Mesenchymal stem cell (in vitro differentiated cells and primary cell): ENCODE measurements at regions not wholly inside any gene's neighbourhood (a gene's known extent, or its start where the extent isn't known, plus 50 kb on each side); places are given as distances from the start of the nearest gene placed in this dataset.

ENCODE experiments used
- DNase-seq: peaks from one replicate; pipeline ENCODE4 v3.0.0-alpha.2; 2013
- H2AFZ ChIP-seq: one replicate; pipeline ENCODE4 v1.6.1; 2013; ENCODE audit warnings: low read depth, mild to moderate bottlenecking, control low read depth, inconsistent platforms, low read length, moderate library complexity
- H2AK5ac ChIP-seq: 2 replicates; pipeline ENCODE4 v1.6.1; 2013; ENCODE audit warnings: low read length, moderate library complexity, mild to moderate bottlenecking, inconsistent platforms; ENCODE audit not compliant: severe bottlenecking
- H2BK120ac ChIP-seq: one replicate; pipeline ENCODE4 v1.6.1; 2013; ENCODE audit warnings: low read depth, mild to moderate bottlenecking, inconsistent platforms, low read length, moderate library complexity
- H2BK12ac ChIP-seq, 2 experiments: one replicate each; pipeline ENCODE4 v1.6.1; 2013; ENCODE audit warnings: inconsistent platforms in 2 of 2, low read length in 2 of 2, mild to moderate bottlenecking in 2 of 2, moderate library complexity in 2 of 2, control low read depth in 1 of 2
- H2BK15ac ChIP-seq: one replicate; pipeline ENCODE4 v1.6.1; 2013; ENCODE audit warnings: mild to moderate bottlenecking, low read depth, inconsistent platforms; ENCODE audit not compliant: poor library complexity, severe bottlenecking
- H2BK5ac ChIP-seq: 2 replicates; pipeline ENCODE4 v1.6.1; 2013; ENCODE audit warnings: low read depth, mild to moderate bottlenecking, low read length, control low read depth, inconsistent platforms; ENCODE audit not compliant: poor library complexity, severe bottlenecking
- H3K14ac ChIP-seq, 2 experiments: one replicate each; pipeline ENCODE4 v1.6.1; 2013; ENCODE audit warnings: inconsistent platforms in 2 of 2, low read length in 2 of 2, control low read depth in 1 of 2, mild to moderate bottlenecking in 1 of 2, moderate library complexity in 1 of 2
- H3K18ac ChIP-seq, 2 experiments: one replicate each; pipeline ENCODE4 v1.6.1; 2013; ENCODE audit warnings: inconsistent platforms in 2 of 2, low read length in 2 of 2, control low read depth in 1 of 2, low read depth in 1 of 2, mild to moderate bottlenecking in 1 of 2
- H3K23ac ChIP-seq, 2 experiments: one replicate each; pipeline ENCODE4 v1.6.1; 2013; ENCODE audit warnings: inconsistent platforms in 2 of 2, low read length in 2 of 2, mild to moderate bottlenecking in 2 of 2, moderate library complexity in 2 of 2, control low read depth in 1 of 2
- H3K27ac ChIP-seq: 2 replicates; pipeline ENCODE4 v1.5.1; 2013; ENCODE audit warnings: mild to moderate bottlenecking, moderate library complexity, low read length, control low read depth, inconsistent platforms; ENCODE audit not compliant: poor library complexity, severe bottlenecking
- H3K27me3 ChIP-seq, 2 experiments: 2 replicates each; pipeline versions ENCODE4 v1.6.1 to v1.7.0; 2013; ENCODE audit warnings: low read length in 2 of 2, mild to moderate bottlenecking in 2 of 2, moderate library complexity in 2 of 2, control low read depth in 1 of 2, inconsistent platforms in 1 of 2; ENCODE audit not compliant: control insufficient read depth in 1 of 2, insufficient read depth in 1 of 2
- H3K36me3 ChIP-seq, 2 experiments: 2 replicates each; pipeline versions ENCODE4 v1.6.1 to v1.7.0; 2013; ENCODE audit warnings: low read length in 2 of 2, control low read depth in 1 of 2, inconsistent platforms in 1 of 2, low read depth in 1 of 2, mild to moderate bottlenecking in 1 of 2; ENCODE audit not compliant: insufficient read depth in 2 of 2, control insufficient read depth in 1 of 2
- H3K4ac ChIP-seq, 2 experiments: one replicate each; pipeline ENCODE4 v1.6.1; 2013; ENCODE audit warnings: inconsistent platforms in 2 of 2, low read length in 2 of 2, mild to moderate bottlenecking in 2 of 2, moderate library complexity in 2 of 2, control low read depth in 1 of 2, low read depth in 1 of 2
- H3K4me1 ChIP-seq: 2 replicates; pipeline ENCODE4 v1.6.1; 2013; ENCODE audit warnings: low read depth, low read length, control low read depth; ENCODE audit not compliant: control insufficient read depth, insufficient read depth
- H3K4me2 ChIP-seq: 2 replicates; pipeline ENCODE4 v1.6.1; 2013; ENCODE audit warnings: low read length, mild to moderate bottlenecking, inconsistent platforms; ENCODE audit not compliant: poor library complexity, severe bottlenecking
- H3K4me3 ChIP-seq, 2 experiments: 2 replicates each; pipeline versions ENCODE4 v1.5.1 to v1.7.0; 2013; ENCODE audit warnings: low read length in 2 of 2, mild to moderate bottlenecking in 2 of 2, control low read depth in 1 of 2, low read depth in 1 of 2; ENCODE audit not compliant: insufficient read depth in 1 of 2
- H3K79me1 ChIP-seq: replicated peaks from 2 replicates; pipeline ENCODE4 v1.6.1; 2013; ENCODE audit warnings: mild to moderate bottlenecking, control low read depth, low read length, inconsistent platforms; ENCODE audit not compliant: poor library complexity, severe bottlenecking
- H3K9ac ChIP-seq: 2 replicates; pipeline ENCODE4 v1.7.0; 2013; ENCODE audit warnings: mild to moderate bottlenecking, low read length, moderate library complexity
- H3K9me3 ChIP-seq: 2 replicates; pipeline ENCODE4 v1.7.0; 2013; ENCODE audit warnings: mild to moderate bottlenecking, low read length; ENCODE audit not compliant: control insufficient read depth
- H4K8ac ChIP-seq: one replicate; pipeline ENCODE4 v1.6.1; 2013; ENCODE audit warnings: inconsistent platforms, mild to moderate bottlenecking, low read length, moderate library complexity
- H4K91ac ChIP-seq: one replicate; pipeline ENCODE4 v1.6.1; 2013; ENCODE audit warnings: mild to moderate bottlenecking, low read length, inconsistent platforms
- WGBS: methylation state at CpG from one replicate; pipeline ENCODE4 v1.1.7; 2013; ENCODE audit warnings: mixed read lengths; 5-methylcytosine and 5-hydroxymethylcytosine counted together

DNA sequence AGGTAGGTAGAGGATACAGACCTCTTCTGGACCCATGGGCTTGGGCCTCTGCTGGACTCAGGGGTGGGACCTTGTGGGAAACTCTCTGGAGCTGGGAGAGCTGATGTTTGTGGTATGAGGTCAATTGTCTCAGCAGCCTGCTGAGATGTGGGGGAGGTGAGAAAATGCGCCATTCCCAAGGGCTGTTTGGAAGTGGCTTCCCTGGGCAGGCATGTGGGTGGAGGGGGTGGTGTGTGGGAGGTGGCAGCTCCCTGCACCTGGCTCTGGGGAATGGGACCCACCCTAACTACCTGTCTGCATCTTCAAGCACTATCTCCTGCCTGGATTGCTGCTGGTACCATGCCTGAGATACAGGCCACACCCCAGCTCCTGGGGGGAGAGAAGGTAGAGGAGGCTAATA lies 97.4 kb upstream of the THY1 start:
- peaks cover 29 to 84% of the 10 kb centered on the region in 2 experiments for H3K27me3 ChIP-seq
- no peak overlapping the region for H3K9ac ChIP-seq
- no peak overlapping the region for H3K23ac ChIP-seq
- H3K14ac ChIP-seq = no peak overlapping the region
- no peak overlapping the region for H4K91ac ChIP-seq
- H2BK120ac ChIP-seq = no peak overlapping the region
- no peak for DNase-seq
- H3K4ac ChIP-seq = no peak overlapping the region
- no peak overlapping the region for H2AK5ac ChIP-seq
- H3K18ac ChIP-seq = no peak overlapping the region
- H3K36me3 ChIP-seq = no peaks in the 10 kb centered on the region
- no peak overlapping the region for H2BK5ac ChIP-seq
- no peaks in the 10 kb centered on the region for H3K79me1 ChIP-seq
- no peak overlapping the region for H4K8ac ChIP-seq
- H2BK15ac ChIP-seq = no peak overlapping the region
- H3K4me3 ChIP-seq = no peak overlapping the region
- H2BK12ac ChIP-seq = no peak overlapping the region
- no peak overlapping the region for H2AFZ ChIP-seq
- H3K27ac ChIP-seq = no peak overlapping the region
- WGBS = no CpG with 5 or more reads among the region's 1 CpG
- H3K4me2 ChIP-seq = no peak overlapping the region
- H3K9me3 ChIP-seq = no peaks in the 10 kb centered on the region
- no peaks in the 10 kb centered on the region for H3K4me1 ChIP-seq

DNA sequence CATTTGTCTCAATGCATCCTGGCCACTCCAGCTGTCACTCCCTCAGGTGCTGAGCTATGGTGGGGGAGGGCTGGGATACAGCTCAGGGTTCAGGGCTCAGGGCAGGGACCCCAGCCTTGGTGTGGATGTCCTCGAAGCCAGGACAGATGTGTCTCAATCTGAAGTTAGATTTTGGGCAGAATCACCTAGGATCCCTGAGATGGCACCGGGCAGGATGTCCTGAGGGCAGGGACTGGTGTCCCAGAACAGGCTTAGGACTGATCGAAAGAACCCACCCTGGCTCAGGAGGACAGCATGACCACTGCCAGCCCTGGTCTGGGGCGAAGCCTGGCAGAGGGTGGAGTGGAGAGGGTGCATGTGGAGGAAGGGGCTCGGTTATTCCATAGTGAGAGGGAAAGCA lies 96.8 kb upstream of the THY1 start:
- no peak overlapping the region for H2BK5ac ChIP-seq

DNA sequence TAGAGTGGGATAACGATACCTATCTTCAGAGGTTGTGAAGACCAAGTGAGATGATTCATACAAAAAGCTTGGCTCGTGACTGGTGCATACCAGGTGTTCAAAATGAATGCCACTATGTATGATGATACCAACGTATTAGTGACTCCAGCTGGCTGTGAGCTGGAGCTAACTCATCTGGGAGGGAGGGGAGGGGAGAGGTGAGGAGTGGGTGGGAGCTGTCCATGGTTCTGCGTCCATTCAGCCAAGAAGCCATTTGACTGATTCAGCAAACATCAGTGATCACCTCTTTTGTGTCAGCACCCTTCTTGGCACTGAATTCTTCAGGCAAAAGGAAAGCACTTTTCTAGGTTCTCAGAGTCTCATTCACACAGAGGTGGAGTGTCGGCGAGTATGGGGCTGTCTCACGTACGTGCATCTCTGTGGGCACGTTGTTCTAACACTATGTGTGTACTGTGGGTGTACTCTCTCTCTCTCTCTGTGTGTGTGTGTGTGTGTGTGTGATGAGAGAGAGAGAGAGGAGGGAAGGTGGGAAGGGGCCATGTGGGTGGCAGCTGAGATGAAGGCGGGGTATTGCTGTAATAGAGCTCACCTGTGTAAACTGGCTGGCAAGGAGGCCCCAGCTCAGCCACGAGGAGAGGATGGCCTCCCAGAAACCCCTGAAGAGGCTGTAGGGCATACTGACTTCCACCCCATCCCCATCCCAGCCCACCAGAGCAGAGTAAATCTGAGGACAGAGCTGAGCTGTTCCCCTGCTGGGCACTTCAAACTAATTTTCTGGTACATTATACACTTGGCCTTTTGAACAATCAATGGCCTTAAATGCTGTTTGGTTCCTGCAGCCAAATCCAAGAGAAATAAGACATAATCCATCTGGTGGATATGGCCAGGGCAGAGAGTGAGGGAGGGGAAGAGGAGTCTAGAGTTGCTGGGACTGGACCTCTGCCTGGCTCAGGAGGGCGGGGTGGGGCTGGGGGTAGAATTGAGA lies 96.1 kb upstream of the THY1 start:
- no peak overlapping the region for H2AK5ac ChIP-seq
- H2BK15ac ChIP-seq = no peak overlapping the region
- H3K4me3 ChIP-seq = no peak overlapping the region
- H3K4ac ChIP-seq = no peak overlapping the region
- WGBS = 68% methylated on average over 11 of the region's 12 CpGs
- no peak overlapping the region for H2BK12ac ChIP-seq
- no peak overlapping the region for H3K23ac ChIP-seq
- peaks cover 28 to 82% of the 10 kb centered on the region in 2 experiments for H3K27me3 ChIP-seq
- H3K9me3 ChIP-seq = no peaks in the 10 kb centered on the region
- DNase-seq = peak; percentile 42
- H4K8ac ChIP-seq = no peak overlapping the region
- H2BK5ac ChIP-seq = no peak overlapping the region
- H2AFZ ChIP-seq = no peak overlapping the region
- no peaks in the 10 kb centered on the region for H3K79me1 ChIP-seq
- H3K18ac ChIP-seq = no peak overlapping the region
- no peaks in the 10 kb centered on the region for H3K4me1 ChIP-seq
- no peak overlapping the region for H3K4me2 ChIP-seq
- H3K36me3 ChIP-seq = no peaks in the 10 kb centered on the region
- no peak overlapping the region for H3K27ac ChIP-seq
- no peak overlapping the region for H4K91ac ChIP-seq
- no peak overlapping the region for H3K9ac ChIP-seq
- no peak overlapping the region for H2BK120ac ChIP-seq
- no peak overlapping the region for H3K14ac ChIP-seq

More for the DNA sequence above, 96.8 kb upstream of the THY1 start:
- Histone ChIP-seq H3K9me3 (no peaks in the 10 kb centered on the region), H3K14ac (no peak overlapping the region), H3K27ac (no peak overlapping the region), H4K91ac (no peak overlapping the region), H3K18ac (no peak overlapping the region), H4K8ac (no peak overlapping the region), H3K4ac (no peak overlapping the region), H3K4me3 (no peak overlapping the region), H2BK120ac (no peak overlapping the region), H3K4me2 (no peak overlapping the region), H2AK5ac (no peak overlapping the region), H3K79me1 (no peaks in the 10 kb centered on the region), H3K36me3 (no peaks in the 10 kb centered on the region), H3K23ac (no peak overlapping the region), H2BK12ac (no peak overlapping the region), H3K9ac (no peak overlapping the region), H3K4me1 (no peaks in the 10 kb centered on the region), H2AFZ (no peak overlapping the region), H3K27me3 (peaks cover 30 to 82% of the 10 kb centered on the region in 2 experiments), H2BK15ac (no peak overlapping the region)
- DNase-seq = no peak
- WGBS = 49% methylated on average over 5 of the region's 5 CpGs

DNA sequence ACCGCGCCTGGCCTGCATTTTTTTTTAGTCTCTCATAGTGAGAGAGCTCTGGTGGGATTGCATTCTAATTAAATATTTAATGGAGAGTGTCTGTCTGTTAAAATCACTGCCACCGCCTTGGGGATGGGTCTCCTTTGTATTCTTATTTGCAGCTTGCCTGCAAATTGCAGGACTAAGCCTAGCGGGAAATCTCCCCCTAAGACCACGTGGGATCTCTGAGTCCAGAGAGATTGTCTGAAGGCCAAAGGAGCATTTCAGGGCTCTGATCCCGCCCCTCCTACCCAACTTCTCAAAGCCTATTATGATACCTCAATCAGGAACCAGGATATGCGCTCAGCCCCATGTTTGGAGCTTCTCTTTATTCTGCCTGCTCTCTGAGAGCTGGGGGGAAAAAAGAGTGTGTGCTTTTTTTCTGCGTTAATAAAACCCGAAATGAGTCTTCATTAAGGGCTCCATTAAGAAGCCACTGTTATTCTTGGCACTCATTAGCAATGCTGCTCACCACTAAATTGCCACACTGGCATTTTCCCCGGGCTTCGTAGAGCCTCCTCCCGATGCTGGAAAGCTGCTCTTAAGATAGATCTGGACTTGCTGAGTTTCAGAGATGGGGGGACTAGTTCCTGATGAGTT lies 92.9 kb upstream of the THY1 start:
- DNase-seq = no peak
- no peak overlapping the region for H2BK5ac ChIP-seq
- no peak overlapping the region for H3K9ac ChIP-seq
- no peak overlapping the region for H3K4me3 ChIP-seq
- H4K91ac ChIP-seq = no peak overlapping the region
- H3K27ac ChIP-seq = no peak overlapping the region
- no peaks in the 10 kb centered on the region for H3K9me3 ChIP-seq
- no peak overlapping the region for H2BK120ac ChIP-seq
- H3K14ac ChIP-seq = no peak overlapping the region
- H3K4me2 ChIP-seq = no peak overlapping the region
- H3K79me1 ChIP-seq = no peaks in the 10 kb centered on the region
- no peak overlapping the region for H3K23ac ChIP-seq
- H3K4me1 ChIP-seq = no peaks in the 10 kb centered on the region
- no peak overlapping the region for H3K4ac ChIP-seq
- H4K8ac ChIP-seq = no peak overlapping the region
- no peak overlapping the region for H2AK5ac ChIP-seq
- H2BK15ac ChIP-seq = no peak overlapping the region
- no peaks in the 10 kb centered on the region for H3K36me3 ChIP-seq
- peaks cover 53 to 61% of the 10 kb centered on the region in 2 experiments for H3K27me3 ChIP-seq
- H3K18ac ChIP-seq = no peak overlapping the region
- no peak overlapping the region for H2BK12ac ChIP-seq
- no peak overlapping the region for H2AFZ ChIP-seq
- WGBS = 74% methylated on average over 9 of the region's 12 CpGs
